ENCODE measurements at regions not wholly inside any gene's neighbourhood (a gene's known extent, or its start where the extent isn't known, plus 50 kb on each side); places are given as distances from the start of the nearest gene placed in this dataset.

GRCh38 chr6:166221040-166221439 is 53.4 kb upstream of the TBXT start:
- TF ChIP-seq POLR2A (IDR thresholded peaks at IDR 0.05) (no peak), CTCF (IDR thresholded peaks at IDR 0.05) (no peak), POLR2AphosphoS5 (IDR thresholded peaks at IDR 0.05) (no peak)
